Neural cell (in vitro differentiated cells): ENCODE measurements at regions not wholly inside any gene's neighbourhood (a gene's known extent, or its start where the extent isn't known, plus 50 kb on each side); places are given as distances from the start of the nearest gene placed in this dataset.

Source experiments
- H2AFZ ChIP-seq: fragments of 200-600, 300-800 bp; sonication (generic), shearing (Covaris generic); 2 replicates; pipeline ENCODE4 v1.6.0; 2014; ENCODE audit warnings: low read depth, mild to moderate bottlenecking, antibody characterized with exemption, low read length, moderate library complexity
- H3F3A ChIP-seq: fragments of 200-600 bp; shearing (Covaris generic); 2 replicates; pipeline ENCODE4 v1.6.1; 2016; ENCODE audit warnings: mild to moderate bottlenecking, moderate library complexity, mixed read lengths, antibody characterized with exemption, low read length; ENCODE audit not compliant: insufficient read depth, poor library complexity, severe bottlenecking
- H3K27ac ChIP-seq: fragments of 200-600, 300-800 bp; sonication (generic), shearing (Covaris generic); 2 replicates; pipeline ENCODE4 v1.5.1; 2014; ENCODE audit warnings: mild to moderate bottlenecking, low read length, moderate library complexity
- H3K27me3 ChIP-seq: fragments of 300-800, 200-600 bp; sonication (generic), shearing (Covaris generic); 2 replicates; pipeline ENCODE4 v1.6.0; 2014; ENCODE audit warnings: mild to moderate bottlenecking, low read depth, low read length, moderate library complexity; ENCODE audit not compliant: insufficient read depth
- H3K36me3 ChIP-seq: fragments of 300-800, 200-600 bp; sonication (generic), shearing (Covaris generic); 2 replicates; pipeline ENCODE4 v1.5.1; 2014; ENCODE audit warnings: mild to moderate bottlenecking, antibody characterized with exemption, low read length, moderate library complexity; ENCODE audit not compliant: insufficient read depth
- H3K4me2 ChIP-seq: fragments of 300-800, 200-600 bp; sonication (generic), shearing (Covaris generic); 2 replicates; pipeline ENCODE4 v1.6.0; 2014; ENCODE audit warnings: mild to moderate bottlenecking, low read length
- H3K4me3 ChIP-seq: fragments of 300-800, 200-600 bp; sonication (generic), shearing (Covaris generic); 2 replicates; pipeline ENCODE4 v1.5.1; 2014; ENCODE audit warnings: mild to moderate bottlenecking, low read length, moderate library complexity
- H3K79me2 ChIP-seq: fragments of 200-600 bp; shearing (Covaris generic); replicated peaks from 2 replicates; pipeline ENCODE4 v1.6.0; 2014; ENCODE audit warnings: mild to moderate bottlenecking, low read length, moderate library complexity; ENCODE audit not compliant: insufficient read depth
- H3K9ac ChIP-seq: fragments of 300-800, 200-600 bp; sonication (generic), shearing (Covaris generic); 2 replicates; pipeline ENCODE4 v1.6.1; 2016; ENCODE audit warnings: mild to moderate bottlenecking, low read length, mixed read lengths
- H3K9me2 ChIP-seq: fragments of 200-600 bp; shearing (Covaris generic); 2 replicates; pipeline ENCODE4 v1.6.1; 2016; ENCODE audit warnings: mild to moderate bottlenecking, low read length, mixed read lengths; ENCODE audit not compliant: insufficient read depth
- H3K9me3 ChIP-seq: fragments of 200-600, 300-800 bp; sonication (generic), shearing (Covaris generic); 2 replicates; pipeline ENCODE4 v1.6.1; 2016; ENCODE audit warnings: mild to moderate bottlenecking, mixed run types, low read length, moderate library complexity, mixed read lengths
- H4K20me1 ChIP-seq: fragments of 200-600 bp; shearing (Covaris generic); 2 replicates; pipeline ENCODE4 v1.6.1; 2016; ENCODE audit warnings: mild to moderate bottlenecking, mixed run types; ENCODE audit not compliant: insufficient read depth
- EP300 ChIP-seq: fragments of 450-650 bp; conservative IDR thresholded peaks from 2 replicates; pipeline ENCODE4 v1.6.1; 2014; ENCODE audit warnings: antibody characterized with exemption, mild to moderate bottlenecking, moderate library complexity; ENCODE audit not compliant: poor library complexity, severe bottlenecking
- EZH2 ChIP-seq: fragments of 200-600, 300-800 bp; shearing (Covaris generic), sonication (generic); IDR thresholded peaks from 2 replicates; pipeline ENCODE4 v1.6.1; 2014; ENCODE audit warnings: antibody characterized with exemption, low read length, borderline replicate concordance, mild to moderate bottlenecking; ENCODE audit not compliant: insufficient read depth, poor library complexity, severe bottlenecking
- MXI1 ChIP-seq: fragments of 450-650 bp; conservative IDR thresholded peaks from 2 replicates; pipeline ENCODE4 v1.6.1; 2014; ENCODE audit warnings: antibody characterized with exemption, mild to moderate bottlenecking; ENCODE audit not compliant: poor library complexity, severe bottlenecking
- POLR2AphosphoS5 ChIP-seq: IDR thresholded peaks from 2 replicates; pipeline ENCODE4 v1.6.1; 2012
- RAD21 ChIP-seq: fragments of 450-650 bp; conservative IDR thresholded peaks from 2 replicates; pipeline ENCODE4 v1.6.1; 2014; ENCODE audit warnings: antibody characterized with exemption, mild to moderate bottlenecking, moderate library complexity
- SMC3 ChIP-seq: fragments of 450-650 bp; conservative IDR thresholded peaks from 2 replicates; pipeline ENCODE4 v1.6.1; 2014; ENCODE audit warnings: antibody characterized with exemption, mild to moderate bottlenecking, moderate library complexity; ENCODE audit not compliant: poor library complexity
- TAF1 ChIP-seq: IDR thresholded peaks from 2 replicates; pipeline ENCODE4 v1.6.1; 2012; ENCODE audit warnings: low read depth
- TF ChIP-seq, protein P1 (sequence below): fragments of 450-650 bp; IDR thresholded peaks from 2 replicates; pipeline ENCODE4 v1.5.1; 2014; ENCODE audit warnings: antibody characterized with exemption, mild to moderate bottlenecking, moderate library complexity; ENCODE audit not compliant: poor library complexity, severe bottlenecking
- TF ChIP-seq, protein P2 (sequence below): IDR thresholded peaks from 2 replicates; pipeline ENCODE4 v1.6.1; 2012; ENCODE audit warnings: borderline replicate concordance

- TF ChIP-seq SMC3 (no peak), POLR2AphosphoS5 (no peak), EP300 (no peak), TAF1 (no peak), RAD21 (no peak), EZH2 (no peak), MXI1 (no peak)
- TF ChIP-seq, protein P1, sequence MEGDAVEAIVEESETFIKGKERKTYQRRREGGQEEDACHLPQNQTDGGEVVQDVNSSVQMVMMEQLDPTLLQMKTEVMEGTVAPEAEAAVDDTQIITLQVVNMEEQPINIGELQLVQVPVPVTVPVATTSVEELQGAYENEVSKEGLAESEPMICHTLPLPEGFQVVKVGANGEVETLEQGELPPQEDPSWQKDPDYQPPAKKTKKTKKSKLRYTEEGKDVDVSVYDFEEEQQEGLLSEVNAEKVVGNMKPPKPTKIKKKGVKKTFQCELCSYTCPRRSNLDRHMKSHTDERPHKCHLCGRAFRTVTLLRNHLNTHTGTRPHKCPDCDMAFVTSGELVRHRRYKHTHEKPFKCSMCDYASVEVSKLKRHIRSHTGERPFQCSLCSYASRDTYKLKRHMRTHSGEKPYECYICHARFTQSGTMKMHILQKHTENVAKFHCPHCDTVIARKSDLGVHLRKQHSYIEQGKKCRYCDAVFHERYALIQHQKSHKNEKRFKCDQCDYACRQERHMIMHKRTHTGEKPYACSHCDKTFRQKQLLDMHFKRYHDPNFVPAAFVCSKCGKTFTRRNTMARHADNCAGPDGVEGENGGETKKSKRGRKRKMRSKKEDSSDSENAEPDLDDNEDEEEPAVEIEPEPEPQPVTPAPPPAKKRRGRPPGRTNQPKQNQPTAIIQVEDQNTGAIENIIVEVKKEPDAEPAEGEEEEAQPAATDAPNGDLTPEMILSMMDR = no peak
- TF ChIP-seq, protein P2, sequence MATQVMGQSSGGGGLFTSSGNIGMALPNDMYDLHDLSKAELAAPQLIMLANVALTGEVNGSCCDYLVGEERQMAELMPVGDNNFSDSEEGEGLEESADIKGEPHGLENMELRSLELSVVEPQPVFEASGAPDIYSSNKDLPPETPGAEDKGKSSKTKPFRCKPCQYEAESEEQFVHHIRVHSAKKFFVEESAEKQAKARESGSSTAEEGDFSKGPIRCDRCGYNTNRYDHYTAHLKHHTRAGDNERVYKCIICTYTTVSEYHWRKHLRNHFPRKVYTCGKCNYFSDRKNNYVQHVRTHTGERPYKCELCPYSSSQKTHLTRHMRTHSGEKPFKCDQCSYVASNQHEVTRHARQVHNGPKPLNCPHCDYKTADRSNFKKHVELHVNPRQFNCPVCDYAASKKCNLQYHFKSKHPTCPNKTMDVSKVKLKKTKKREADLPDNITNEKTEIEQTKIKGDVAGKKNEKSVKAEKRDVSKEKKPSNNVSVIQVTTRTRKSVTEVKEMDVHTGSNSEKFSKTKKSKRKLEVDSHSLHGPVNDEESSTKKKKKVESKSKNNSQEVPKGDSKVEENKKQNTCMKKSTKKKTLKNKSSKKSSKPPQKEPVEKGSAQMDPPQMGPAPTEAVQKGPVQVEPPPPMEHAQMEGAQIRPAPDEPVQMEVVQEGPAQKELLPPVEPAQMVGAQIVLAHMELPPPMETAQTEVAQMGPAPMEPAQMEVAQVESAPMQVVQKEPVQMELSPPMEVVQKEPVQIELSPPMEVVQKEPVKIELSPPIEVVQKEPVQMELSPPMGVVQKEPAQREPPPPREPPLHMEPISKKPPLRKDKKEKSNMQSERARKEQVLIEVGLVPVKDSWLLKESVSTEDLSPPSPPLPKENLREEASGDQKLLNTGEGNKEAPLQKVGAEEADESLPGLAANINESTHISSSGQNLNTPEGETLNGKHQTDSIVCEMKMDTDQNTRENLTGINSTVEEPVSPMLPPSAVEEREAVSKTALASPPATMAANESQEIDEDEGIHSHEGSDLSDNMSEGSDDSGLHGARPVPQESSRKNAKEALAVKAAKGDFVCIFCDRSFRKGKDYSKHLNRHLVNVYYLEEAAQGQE = no peak
- no peaks in the 10 kb centered on the region for H4K20me1 ChIP-seq
- no peaks in the 10 kb centered on the region for H3K9me3 ChIP-seq
- no peak overlapping the region for H3K9ac ChIP-seq
- H3K4me2 ChIP-seq = no peak overlapping the region
- no peaks in the 10 kb centered on the region for H3K27me3 ChIP-seq
- H3K79me2 ChIP-seq = no peaks in the 10 kb centered on the region
- no peak overlapping the region for H3K27ac ChIP-seq
- no peak overlapping the region for H2AFZ ChIP-seq
- no peak overlapping the region for H3K4me3 ChIP-seq
- no peaks in the 10 kb centered on the region for H3F3A ChIP-seq
- no peaks in the 10 kb centered on the region for H3K36me3 ChIP-seq
- no peaks in the 10 kb centered on the region for H3K9me2 ChIP-seq
Measured at GRCh38 chr1:19563324-19564097, 78.2 kb upstream of the CAPZB start.

DNA sequence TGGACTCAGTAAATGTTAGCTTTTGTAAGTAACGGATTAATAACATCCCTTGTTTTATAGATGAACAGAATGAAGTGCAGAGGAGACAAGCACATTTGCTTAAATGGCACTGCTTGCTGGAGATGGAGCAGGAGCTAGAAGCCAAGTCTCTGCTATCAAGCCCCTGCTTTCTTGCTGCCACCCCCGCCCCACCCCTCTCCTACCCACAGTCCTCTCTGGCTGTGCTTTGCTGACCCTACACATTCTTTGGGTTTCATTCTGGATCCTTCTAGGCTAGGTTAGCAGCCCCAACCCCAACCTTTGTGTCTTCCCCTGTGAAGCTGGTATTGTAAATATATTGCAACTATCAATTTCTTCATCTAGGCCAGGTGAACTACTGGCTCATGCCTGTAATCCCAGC is 77.5 kb upstream of the CAPZB start:
- H4K20me1 ChIP-seq = no peaks in the 10 kb centered on the region

More for the DNA sequence above, 77.5 kb upstream of the CAPZB start:
- no peaks in the 10 kb centered on the region for H3K36me3 ChIP-seq
- no peaks in the 10 kb centered on the region for H3K9me2 ChIP-seq
- no peak overlapping the region for H3K9ac ChIP-seq
- H3K27me3 ChIP-seq = no peaks in the 10 kb centered on the region
- no peak overlapping the region for H3K4me2 ChIP-seq
- no peak for TF ChIP-seq EZH2
- TF ChIP-seq, protein P1 = no peak
- TF ChIP-seq, protein P2 = no peak
- H3F3A ChIP-seq = no peaks in the 10 kb centered on the region
- H3K27ac ChIP-seq = no peak overlapping the region
- H3K9me3 ChIP-seq = no peaks in the 10 kb centered on the region
- no peak overlapping the region for H3K4me3 ChIP-seq
- no peaks in the 10 kb centered on the region for H3K79me2 ChIP-seq
- no peak overlapping the region for H2AFZ ChIP-seq
